CD4-positive, alpha-beta T cell (primary cell): ENCODE measurements at regions not wholly inside any gene's neighbourhood (a gene's known extent, or its start where the extent isn't known, plus 50 kb on each side); places are given as distances from the start of the nearest gene placed in this dataset.

ENCODE experiments used
- ATAC-seq: fragments of 200-7000 bp; cut with Tn5 transposase; one replicate; pipeline ENCODE4 v1.10.0; 2022; ENCODE audit warnings: mild to moderate bottlenecking; ENCODE audit not compliant: poor library complexity
- CTCF ChIA-PET: fragments of 350-600 bp; sonication (Branson Sonifier 250); formaldehyde crosslinking; loops from one replicate; lab custom pipeline; 2021; ENCODE audit warnings: antibody characterized with exemption, inconsistent platforms; lab: Charles Lee
- POLR2A ChIA-PET: fragments of 350-600 bp; sonication (Branson Sonifier 250); formaldehyde crosslinking; loops from one replicate; lab custom pipeline; 2021; ENCODE audit warnings: antibody characterized with exemption, inconsistent platforms; lab: Charles Lee
- DNase-seq, 14 experiments: peaks; one replicate each; pipeline ENCODE4 v3.0.0-alpha.2; 2013 to 2020; ENCODE audit warnings: mixed read lengths in 2 of 14
- H3K27ac ChIP-seq, 2 donors: one replicate each; pipeline versions ENCODE4 v1.5.1 to v1.7.0; 2013; ENCODE audit warnings: low read length in 2 of 2, low read depth in 1 of 2, mild to moderate bottlenecking in 1 of 2
- H3K27me3 ChIP-seq, 2 experiments: 1 replicate in 1 of 2; 2 replicates in 1 of 2; pipeline versions ENCODE4 v1.6.1 to v1.7.0; 2013; ENCODE audit warnings: low read length in 2 of 2, control low read depth in 1 of 2, mild to moderate bottlenecking in 1 of 2, moderate library complexity in 1 of 2; ENCODE audit not compliant: insufficient read depth in 2 of 2, control insufficient read depth in 1 of 2
- H3K36me3 ChIP-seq: one replicate; pipeline ENCODE4 v1.6.1; 2013; ENCODE audit warnings: low read length, control low read depth; ENCODE audit not compliant: insufficient read depth
- H3K4me1 ChIP-seq: one replicate; pipeline ENCODE4 v1.6.1; 2013; ENCODE audit warnings: low read length, control low read depth; ENCODE audit not compliant: insufficient read depth
- H3K4me3 ChIP-seq: one replicate; pipeline ENCODE4 v1.5.1; 2013; ENCODE audit warnings: mild to moderate bottlenecking, low read length, moderate library complexity
- H3K9me3 ChIP-seq, 2 experiments: 1 replicate in 1 of 2; 2 replicates in 1 of 2; pipeline versions ENCODE4 v1.6.1 to v1.7.0; 2013; ENCODE audit warnings: low read length in 2 of 2, mild to moderate bottlenecking in 2 of 2, control low read depth in 1 of 2, moderate library complexity in 1 of 2; ENCODE audit not compliant: control insufficient read depth in 1 of 2, insufficient read depth in 1 of 2
- H3K27ac Mint-ChIP-seq: one replicate; pipeline ENCODE4 v1.8.0; 2020; ENCODE audit warnings: mixed read lengths
- H3K27me3 Mint-ChIP-seq: one replicate; pipeline ENCODE4 v1.8.0; 2021; ENCODE audit warnings: mixed read lengths
- H3K36me3 Mint-ChIP-seq: one replicate; pipeline ENCODE4 v1.8.0; 2021; ENCODE audit warnings: low read depth, mixed read lengths
- H3K4me1 Mint-ChIP-seq: one replicate; pipeline ENCODE4 v1.8.0; 2021; ENCODE audit warnings: low read depth, mixed read lengths
- H3K4me3 Mint-ChIP-seq: one replicate; pipeline ENCODE4 v1.8.0; 2020; ENCODE audit warnings: mild to moderate bottlenecking, mixed read lengths
- H3K9me3 Mint-ChIP-seq: one replicate; pipeline ENCODE4 v1.8.0; 2020; ENCODE audit warnings: mixed read lengths
- intact Hi-C, 2 experiments: fragments of 100-400 bp; cut with DNase I in 1 of 2; cut with micrococcal nuclease in 1 of 2; formaldehyde crosslinking; loops; one replicate each; pipeline versions ENCODE4 v1.15.1 to v1.9.0; 2023 to 2025; cut with DNase I, micrococcal nuclease
- TF ChIP-seq, protein P1 (sequence below): fragments of 200-600 bp; IDR thresholded peaks from one replicate; pipeline ENCODE4 v1.8.0; 2022; ENCODE audit warnings: antibody characterized with exemption, mild to moderate bottlenecking

- H3K4me3 Mint-ChIP-seq: no peak overlapping the region
- no peaks in the 10 kb centered on the region for H3K9me3 Mint-ChIP-seq
- H3K4me1 Mint-ChIP-seq: no peaks in the 10 kb centered on the region
- DNase-seq: no peak
- ATAC-seq: no peak
- TF ChIP-seq, protein P1, sequence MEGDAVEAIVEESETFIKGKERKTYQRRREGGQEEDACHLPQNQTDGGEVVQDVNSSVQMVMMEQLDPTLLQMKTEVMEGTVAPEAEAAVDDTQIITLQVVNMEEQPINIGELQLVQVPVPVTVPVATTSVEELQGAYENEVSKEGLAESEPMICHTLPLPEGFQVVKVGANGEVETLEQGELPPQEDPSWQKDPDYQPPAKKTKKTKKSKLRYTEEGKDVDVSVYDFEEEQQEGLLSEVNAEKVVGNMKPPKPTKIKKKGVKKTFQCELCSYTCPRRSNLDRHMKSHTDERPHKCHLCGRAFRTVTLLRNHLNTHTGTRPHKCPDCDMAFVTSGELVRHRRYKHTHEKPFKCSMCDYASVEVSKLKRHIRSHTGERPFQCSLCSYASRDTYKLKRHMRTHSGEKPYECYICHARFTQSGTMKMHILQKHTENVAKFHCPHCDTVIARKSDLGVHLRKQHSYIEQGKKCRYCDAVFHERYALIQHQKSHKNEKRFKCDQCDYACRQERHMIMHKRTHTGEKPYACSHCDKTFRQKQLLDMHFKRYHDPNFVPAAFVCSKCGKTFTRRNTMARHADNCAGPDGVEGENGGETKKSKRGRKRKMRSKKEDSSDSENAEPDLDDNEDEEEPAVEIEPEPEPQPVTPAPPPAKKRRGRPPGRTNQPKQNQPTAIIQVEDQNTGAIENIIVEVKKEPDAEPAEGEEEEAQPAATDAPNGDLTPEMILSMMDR: no peak
- CTCF ChIA-PET: no interaction called here
- no peaks in the 10 kb centered on the region for H3K36me3 ChIP-seq
- H3K9me3 ChIP-seq: no peaks in the 10 kb centered on the region
- no peak overlapping the region for H3K27ac ChIP-seq
- no peaks in the 10 kb centered on the region for H3K27me3 ChIP-seq
- no peak overlapping the region for H3K4me3 ChIP-seq
- H3K27ac Mint-ChIP-seq: no peak overlapping the region
- H3K27me3 Mint-ChIP-seq: peaks cover 10% of the 10 kb centered on the region
- POLR2A ChIA-PET: no interaction called here
- H3K36me3 Mint-ChIP-seq: no peaks in the 10 kb centered on the region
- intact Hi-C loops: no loop called here
- no peaks in the 10 kb centered on the region for H3K4me1 ChIP-seq
Observed at GRCh38 chr5:103477678-103478077, 84.9 kb downstream of the NUDT12 start.

DNA sequence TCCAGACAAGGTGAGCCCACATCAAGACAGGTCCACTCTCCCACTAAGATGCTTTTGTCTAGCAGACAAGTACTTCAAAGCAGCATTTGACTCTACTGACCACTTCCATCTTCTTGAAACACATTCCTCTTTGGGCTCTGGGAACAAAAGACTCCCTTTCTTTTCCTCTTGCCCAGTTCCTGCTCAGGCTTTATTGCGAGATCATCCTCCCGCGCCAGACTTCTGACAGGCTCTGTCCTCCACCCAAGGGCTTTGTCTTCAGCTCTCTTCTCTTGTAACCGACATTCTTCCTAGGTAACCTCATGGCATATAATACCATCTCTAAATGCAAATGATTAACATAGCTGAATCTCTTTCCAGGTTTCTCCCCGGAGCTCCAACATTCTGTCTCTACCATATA lies 85.8 kb downstream of the NUDT12 start:
- H3K27me3 Mint-ChIP-seq: peaks cover 10% of the 10 kb centered on the region
- Histone ChIP-seq H3K4me3 (no peak overlapping the region), H3K27me3 (no peaks in the 10 kb centered on the region), H3K4me1 (no peaks in the 10 kb centered on the region), H3K9me3 (no peaks in the 10 kb centered on the region), H3K36me3 (no peaks in the 10 kb centered on the region), H3K27ac (no peak overlapping the region)
- no peak overlapping the region for H3K27ac Mint-ChIP-seq
- H3K4me3 Mint-ChIP-seq: no peak overlapping the region
- no peak for ATAC-seq
- POLR2A ChIA-PET: no interaction called here
- H3K4me1 Mint-ChIP-seq: no peaks in the 10 kb centered on the region
- TF ChIP-seq, protein P1: no peak
- CTCF ChIA-PET: no interaction called here
- intact Hi-C loops: no loop called here
- H3K9me3 Mint-ChIP-seq: no peaks in the 10 kb centered on the region
- no peaks in the 10 kb centered on the region for H3K36me3 Mint-ChIP-seq
- DNase-seq: no peak

DNA sequence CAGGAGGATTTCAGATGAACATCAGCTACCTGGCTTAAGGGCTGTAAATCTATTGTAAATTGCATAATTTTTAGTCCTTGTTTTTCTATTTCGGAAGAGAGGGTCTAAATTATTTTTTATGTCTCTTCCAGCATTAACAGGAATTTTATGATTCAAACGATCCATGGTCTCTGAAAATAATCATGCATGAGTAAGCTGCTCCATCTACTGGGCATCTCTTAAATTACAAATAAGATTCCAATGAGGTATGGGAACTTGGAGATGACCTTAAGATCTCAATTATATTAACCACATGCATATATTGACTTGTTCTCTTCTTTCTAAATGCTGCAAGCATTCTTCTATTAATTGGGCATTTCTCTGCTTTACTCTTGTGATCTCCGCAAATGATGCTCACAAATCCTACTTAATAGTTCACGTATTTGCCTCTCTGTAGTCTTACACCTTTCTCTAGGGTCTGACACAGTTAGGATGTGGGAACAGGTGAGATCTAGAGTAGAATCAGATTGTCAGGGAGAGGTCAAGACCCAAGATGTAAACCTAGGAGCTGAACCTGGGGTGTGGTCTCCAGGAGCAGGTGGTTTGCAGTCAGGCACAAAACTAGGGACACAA lies 86.9 kb downstream of the NUDT12 start:
- Mint-ChIP-seq H3K9me3 (no peaks in the 10 kb centered on the region), H3K27me3 (peaks cover 10% of the 10 kb centered on the region), H3K36me3 (no peaks in the 10 kb centered on the region), H3K4me3 (no peak overlapping the region), H3K27ac (no peak overlapping the region), H3K4me1 (no peaks in the 10 kb centered on the region)
- intact Hi-C loops: loop anchor here in 1 of 2 experiments (1.0 kb wide), 1 partner anchor 243 kb away; no protein-coding TSS in a partner anchor
- no peaks in the 10 kb centered on the region for H3K9me3 ChIP-seq
- peak in 3 of 14 experiments; percentile 35 to 44 (median 35) for DNase-seq
- no peaks in the 10 kb centered on the region for H3K4me1 ChIP-seq
- H3K4me3 ChIP-seq: no peak overlapping the region
- no peak overlapping the region for H3K27ac ChIP-seq
- TF ChIP-seq, protein P1: peak; percentile 69
- CTCF ChIA-PET: interaction anchor here (1.1 to 1.6 kb wide), 2 partner anchors 243 to 251 kb away, joined by 4 to 9 read pairs; no protein-coding TSS in a partner anchor
- POLR2A ChIA-PET: no interaction called here
- no peak for ATAC-seq
- peaks cover 0 to 3% of the 10 kb centered on the region in 2 experiments for H3K27me3 ChIP-seq
- no peaks in the 10 kb centered on the region for H3K36me3 ChIP-seq
